HG03442 (cell line): ENCODE measurements at regions not wholly inside any gene's neighbourhood (a gene's known extent, or its start where the extent isn't known, plus 50 kb on each side); places are given as distances from the start of the nearest gene placed in this dataset.
"Not testable (repeated sequence)": the region's sequence is repeated elsewhere in the genome, so short reads cannot be mapped to it uniquely, and the experiment has no call there.

ENCODE experiments used
- ATAC-seq: cut with Tn5 transposase; IDR thresholded peaks from one replicate; pipeline ENCODE4 v1.9.1; 2021; ENCODE audit warnings: mild to moderate bottlenecking, moderate library complexity; ENCODE audit not compliant: unreplicated experiment

GRCh38 chr6:43893073-43893472 is 123.1 kb downstream of the VEGFA start:
- no peak for ATAC-seq

DNA sequence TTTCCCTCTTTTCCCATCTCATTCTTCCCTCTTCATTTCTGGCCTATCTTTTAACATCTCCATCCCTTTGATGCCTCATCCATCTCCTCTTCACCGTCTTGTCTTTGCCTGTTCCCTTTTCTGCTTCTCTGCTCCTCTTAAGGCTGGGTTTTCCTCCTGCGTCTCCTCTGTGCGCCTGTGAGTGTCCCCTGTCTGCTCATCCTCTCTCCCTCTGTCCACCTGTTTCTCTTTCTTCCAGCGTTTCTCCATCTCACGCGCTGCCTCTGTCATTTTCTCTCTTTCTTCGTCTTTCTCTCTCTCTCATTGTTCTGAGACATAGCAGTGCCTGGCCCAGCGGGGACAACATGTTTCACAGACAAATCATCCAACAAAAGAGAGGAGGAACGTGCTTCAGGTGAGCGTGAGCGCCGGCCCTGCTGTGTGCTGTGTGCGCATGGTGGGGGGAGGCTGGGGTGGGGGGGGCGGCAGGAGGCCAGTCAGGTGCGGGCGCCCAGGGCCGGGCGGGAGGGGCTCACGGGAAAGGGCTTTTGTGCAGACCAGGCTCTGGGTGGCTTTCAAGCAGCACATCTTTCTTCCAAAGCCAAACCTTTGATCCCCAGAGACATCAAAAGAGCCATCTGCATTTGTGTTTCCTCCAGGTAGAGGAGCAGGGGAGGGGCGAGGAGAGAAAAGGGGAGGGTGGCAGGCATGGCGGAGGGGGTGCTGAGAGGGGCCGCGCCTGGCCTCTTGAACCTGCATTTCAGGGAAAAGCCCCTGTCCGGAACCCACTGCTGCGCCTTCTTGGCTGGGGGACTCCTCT is 121.3 kb downstream of the VEGFA start:
- no peak for ATAC-seq

- no peak for ATAC-seq
These were observed 120.4 kb downstream of the VEGFA start for GRCh38 chr6:43890197-43891062.

GRCh38 chr6:43887906-43888683 is 118.1 kb downstream of the VEGFA start:
- ATAC-seq, result no peak

GRCh38 chr6:43887340-43887858 is 117.4 kb downstream of the VEGFA start:
- no peak for ATAC-seq

- no peak for ATAC-seq
These were observed 116.8 kb downstream of the VEGFA start for GRCh38 chr6:43886717-43887339.

DNA sequence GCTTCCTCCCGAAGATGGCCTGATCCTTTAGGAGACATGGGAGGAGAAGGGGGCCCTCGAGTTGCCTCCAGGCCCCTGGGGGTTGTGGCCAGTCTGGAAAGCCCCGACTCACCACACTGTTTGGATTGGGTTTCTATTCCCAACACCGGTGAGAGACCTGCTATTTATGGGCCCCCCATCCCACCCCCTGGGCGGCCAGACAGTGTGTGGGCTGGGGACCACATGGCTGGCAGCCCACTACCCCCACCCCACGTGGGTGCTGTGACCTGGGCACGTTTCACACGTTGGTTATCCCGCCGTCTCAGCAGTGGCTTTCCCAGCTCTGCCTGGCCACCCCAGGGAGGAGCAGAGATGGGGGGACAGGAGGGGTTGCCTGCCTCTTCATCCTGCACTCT is 116.1 kb downstream of the VEGFA start:
- ATAC-seq, result no peak

DNA sequence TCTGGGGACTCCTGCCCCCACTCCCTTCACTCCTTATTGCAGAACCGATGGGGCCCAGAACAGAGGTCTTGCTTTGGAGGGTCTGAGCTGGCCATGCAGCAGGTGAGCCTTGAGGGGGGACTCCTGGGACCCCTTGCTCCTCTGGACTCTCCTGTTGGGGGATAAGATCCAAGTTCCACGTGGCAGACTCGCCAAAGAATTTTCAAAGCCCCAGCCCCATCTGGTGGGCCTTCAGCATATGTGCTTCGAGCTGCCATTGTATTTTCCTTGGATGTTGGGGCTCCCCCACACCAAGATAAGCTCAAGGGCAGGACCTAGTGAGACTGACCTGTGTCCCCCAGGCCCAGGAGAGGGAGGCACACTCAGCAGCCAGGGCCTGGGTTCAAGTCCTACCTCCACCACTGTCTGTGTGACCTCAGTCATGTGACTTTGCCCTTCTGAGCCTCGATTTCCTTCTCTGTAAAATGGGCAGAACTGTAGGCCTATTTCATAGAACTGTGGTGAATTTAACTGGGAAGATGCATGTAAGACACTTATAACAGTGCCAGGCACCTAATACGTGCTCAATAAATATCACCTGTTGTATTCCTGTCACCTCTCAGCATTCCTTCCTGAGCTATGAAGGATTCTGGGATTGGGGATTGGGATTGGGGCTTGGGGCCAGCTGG is 115.5 kb downstream of the VEGFA start:
- no peak for ATAC-seq

DNA sequence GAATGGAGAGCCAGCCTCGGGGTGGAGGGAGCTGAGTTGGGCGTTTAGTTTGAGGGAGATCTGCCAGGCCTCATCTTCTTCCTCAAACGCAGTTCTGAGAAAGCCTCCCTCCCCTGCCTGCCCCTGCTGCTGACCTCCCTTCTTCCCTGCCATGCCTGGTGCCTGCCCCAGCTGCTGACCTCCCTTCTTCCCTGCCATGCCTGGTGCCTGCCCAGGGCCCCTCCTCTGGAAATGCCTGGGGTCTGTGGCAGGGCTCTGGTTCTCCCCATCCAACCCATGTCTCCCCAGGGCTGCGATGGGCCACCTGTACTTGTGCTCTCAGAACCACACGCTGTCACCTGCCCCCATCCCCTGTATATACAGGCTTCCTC is 114.6 kb downstream of the VEGFA start:
- no peak for ATAC-seq

GRCh38 chr6:43883847-43884651 is 114.0 kb downstream of the VEGFA start:
- ATAC-seq, result no peak

GRCh38 chr6:43882690-43883448 is 112.9 kb downstream of the VEGFA start:
- not testable (repeated sequence) for ATAC-seq

DNA sequence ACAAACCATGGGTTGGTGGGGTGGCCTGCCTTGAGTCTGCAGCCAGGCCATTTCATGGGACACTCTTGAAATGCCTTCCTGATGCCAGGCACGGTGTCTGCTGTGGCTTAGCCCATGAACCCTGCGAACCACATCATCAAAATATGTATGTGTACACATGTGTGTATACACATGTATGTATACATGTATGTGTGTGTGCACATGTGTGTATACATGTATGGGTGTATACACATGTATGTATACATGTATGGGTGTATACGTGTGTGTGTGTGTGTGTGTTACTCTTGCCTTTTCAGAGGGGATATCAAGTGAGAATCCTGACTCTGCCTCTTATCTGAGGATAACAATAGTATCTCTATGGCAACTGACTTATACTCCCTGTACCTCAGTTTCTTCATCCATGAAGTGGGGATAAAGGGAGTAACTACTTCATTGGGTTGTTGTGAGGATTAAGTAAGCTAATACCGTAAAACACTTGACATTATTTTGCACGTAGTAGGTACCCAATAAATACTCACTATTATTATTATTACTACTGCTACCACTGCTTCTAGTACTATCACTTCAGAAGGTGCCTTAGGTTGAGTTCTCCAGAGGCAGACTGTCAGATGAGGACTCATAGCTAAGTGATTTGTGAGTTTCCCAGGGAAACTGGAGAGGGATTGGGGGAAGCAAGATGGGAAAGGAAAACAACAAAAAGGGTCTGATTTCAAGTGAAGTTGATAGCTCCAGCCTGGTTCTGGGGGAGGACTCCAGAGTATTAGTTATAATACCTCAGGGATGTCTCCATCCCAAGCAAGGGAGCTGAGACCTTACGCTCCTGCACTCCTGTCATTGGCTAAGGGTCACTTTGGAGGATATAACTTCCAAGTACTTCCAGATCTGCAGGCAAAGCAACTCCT is 110.5 kb downstream of the VEGFA start:
- ATAC-seq, result no peak

- no peak for ATAC-seq
These were observed 109.7 kb downstream of the VEGFA start for GRCh38 chr6:43879722-43880121.

DNA sequence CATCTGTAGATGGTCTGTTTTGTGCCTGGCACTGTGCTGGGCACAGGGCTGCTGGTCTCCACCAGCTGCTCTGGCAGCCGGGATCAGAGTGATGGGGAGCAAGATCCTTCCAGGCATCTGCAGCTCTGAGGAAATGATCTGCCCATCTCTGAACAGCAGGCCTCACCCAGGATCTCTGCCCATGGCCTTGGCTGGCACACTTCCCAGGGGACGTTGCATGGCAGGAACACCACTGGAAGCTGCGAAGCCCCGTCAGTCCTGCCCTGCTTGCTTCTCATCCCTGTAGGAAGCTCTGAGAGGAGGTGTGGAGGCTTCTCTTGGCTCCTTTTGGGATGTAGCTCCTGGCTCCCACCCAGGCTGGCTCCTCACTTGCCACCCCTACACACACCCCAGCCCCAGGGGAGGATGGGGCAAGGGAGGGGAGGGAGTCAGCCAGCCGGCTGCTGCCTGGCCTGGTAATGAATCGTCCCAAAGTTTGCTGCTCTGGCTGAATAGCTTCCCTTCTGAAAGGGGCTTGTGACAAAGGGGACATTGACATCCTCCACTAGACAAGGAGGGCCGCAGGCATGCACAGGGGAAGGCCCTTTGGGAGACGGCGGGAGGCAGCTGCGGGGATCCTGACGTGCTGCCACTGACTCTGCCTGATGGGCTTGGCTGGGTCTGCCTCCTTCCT is 108.9 kb downstream of the VEGFA start:
- ATAC-seq, result no peak

DNA sequence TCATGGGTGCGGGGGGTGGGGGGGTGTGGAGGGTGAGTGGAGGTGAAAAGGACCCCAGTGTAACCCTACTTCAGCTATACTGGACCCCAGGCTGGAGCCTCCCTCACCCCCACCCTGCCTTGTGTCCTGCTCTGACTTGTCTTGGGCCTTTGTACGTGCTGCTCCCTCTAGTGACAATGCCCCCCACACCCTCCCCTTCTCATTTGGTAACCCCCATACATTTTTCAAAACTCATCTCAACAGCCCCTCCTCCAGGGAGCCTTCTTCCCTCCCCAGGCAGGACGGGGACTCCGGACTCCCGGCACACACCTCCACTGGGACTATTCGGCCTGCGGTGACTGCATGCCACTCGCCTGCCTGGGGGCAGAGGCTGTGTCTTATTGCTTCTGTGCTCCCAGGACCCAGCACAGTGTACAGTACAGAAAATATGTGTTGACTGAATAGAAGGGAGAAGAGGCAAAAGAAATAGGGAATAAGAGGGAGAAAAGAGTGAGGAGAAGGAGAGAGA is 108.2 kb downstream of the VEGFA start:
- ATAC-seq, result no peak

DNA sequence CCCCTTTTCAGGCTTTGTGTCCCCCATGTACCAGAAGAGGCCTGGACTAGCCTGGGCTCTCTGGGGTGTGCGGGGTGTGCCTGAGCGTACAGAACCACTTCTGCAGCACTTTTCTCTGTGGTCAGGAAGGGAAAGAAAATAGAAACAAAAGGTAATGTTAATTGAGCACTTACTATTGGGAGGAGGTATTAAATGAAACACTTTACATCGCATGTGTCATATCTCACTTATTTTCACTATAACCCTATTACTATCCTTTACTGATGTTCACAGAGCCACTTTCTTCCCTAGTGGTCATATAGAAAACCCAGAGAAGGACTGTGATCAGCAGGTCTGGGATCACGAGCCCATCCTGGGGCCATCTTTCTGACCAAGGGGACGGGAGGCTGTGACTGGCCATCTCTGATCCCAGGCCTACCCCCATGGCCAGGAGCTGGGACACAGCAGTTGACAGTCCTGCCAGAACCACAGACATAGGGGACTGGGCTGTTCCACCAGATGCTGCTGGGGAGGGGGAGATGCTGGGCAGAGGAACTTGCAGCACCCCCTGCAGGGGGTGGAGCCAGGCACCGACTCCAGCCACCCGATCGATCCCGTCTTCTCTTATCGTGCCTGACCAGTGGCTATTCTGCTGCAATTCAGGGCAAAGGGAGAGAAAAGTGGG is 107.6 kb downstream of the VEGFA start:
- ATAC-seq, result no peak
